Nephron progenitor cell (in vitro differentiated cells): ENCODE measurements at regions not wholly inside any gene's neighbourhood (a gene's known extent, or its start where the extent isn't known, plus 50 kb on each side); places are given as distances from the start of the nearest gene placed in this dataset.

Source experiments
- DNase-seq: peaks from one replicate; pipeline ENCODE4 v3.0.0; 2021
- H3K27ac Mint-ChIP-seq: 2 replicates; pipeline ENCODE4 v1.8.0; 2021; ENCODE audit warnings: mild to moderate bottlenecking, moderate library complexity, mixed read lengths
- H3K27me3 Mint-ChIP-seq: 2 replicates; pipeline ENCODE4 v1.8.0; 2021; ENCODE audit warnings: mild to moderate bottlenecking, low read depth, mixed read lengths; ENCODE audit not compliant: poor library complexity
- H3K36me3 Mint-ChIP-seq: 2 replicates; pipeline ENCODE4 v1.8.0; 2021; ENCODE audit warnings: low read depth, mixed read lengths
- H3K4me1 Mint-ChIP-seq: 2 replicates; pipeline ENCODE4 v1.8.0; 2021; ENCODE audit warnings: mixed read lengths
- H3K4me3 Mint-ChIP-seq: 2 replicates; pipeline ENCODE4 v1.8.0; 2021; ENCODE audit warnings: mild to moderate bottlenecking, moderate library complexity, mixed read lengths
- H3K9me3 Mint-ChIP-seq: 2 replicates; pipeline ENCODE4 v1.8.0; 2021; ENCODE audit warnings: mild to moderate bottlenecking, moderate library complexity, mixed read lengths
- CTCF ChIP-seq: fragments of 200-600 bp; sonication (generic); IDR thresholded peaks from 2 replicates; pipeline ENCODE4 v1.5.0; 2021; ENCODE audit warnings: antibody characterized with exemption

GRCh38 chr18:37873416-37873815 lies 307.8 kb upstream of the CELF4 start:
- Mint-ChIP-seq H3K4me1 (no peaks in the 10 kb centered on the region), H3K27me3 (peaks cover 13% of the 10 kb centered on the region)

GRCh38 chr18:37872562-37872961 lies 307.0 kb upstream of the CELF4 start:
- Mint-ChIP-seq H3K9me3 (peaks cover 4% of the 10 kb centered on the region), H3K27ac (no peak overlapping the region), H3K4me1 (no peaks in the 10 kb centered on the region), H3K4me3 (no peak overlapping the region), H3K27me3 (peaks cover 13% of the 10 kb centered on the region), H3K36me3 (no peaks in the 10 kb centered on the region)
- no peak for TF ChIP-seq CTCF
- no peak for DNase-seq

More at GRCh38 chr18:37873416-37873815, 307.8 kb upstream of the CELF4 start:
- Mint-ChIP-seq H3K27ac (no peak overlapping the region), H3K36me3 (no peaks in the 10 kb centered on the region), H3K4me3 (no peak overlapping the region), H3K9me3 (peaks cover 13% of the 10 kb centered on the region)
- DNase-seq, result no peak
- no peak for TF ChIP-seq CTCF

- Mint-ChIP-seq H3K9me3 (no peaks in the 10 kb centered on the region), H3K36me3 (no peaks in the 10 kb centered on the region), H3K27ac (no peak overlapping the region), H3K27me3 (peaks cover 13% of the 10 kb centered on the region), H3K4me3 (no peak overlapping the region), H3K4me1 (no peaks in the 10 kb centered on the region)
- no peak for TF ChIP-seq CTCF
- no peak for DNase-seq
Measured at GRCh38 chr18:37871561-37871960, 306.0 kb upstream of the CELF4 start.

GRCh38 chr18:37869051-37869450 lies 303.5 kb upstream of the CELF4 start:
- H3K27ac Mint-ChIP-seq, result no peak overlapping the region
- peaks cover 2% of the 10 kb centered on the region for H3K4me1 Mint-ChIP-seq
- DNase-seq, result no peak
- TF ChIP-seq CTCF, result no peak
- H3K4me3 Mint-ChIP-seq, result no peak overlapping the region
- peaks cover 13% of the 10 kb centered on the region for H3K27me3 Mint-ChIP-seq
- no peaks in the 10 kb centered on the region for H3K36me3 Mint-ChIP-seq
- no peaks in the 10 kb centered on the region for H3K9me3 Mint-ChIP-seq

GRCh38 chr18:37864122-37864521 lies 298.5 kb upstream of the CELF4 start:
- H3K27ac Mint-ChIP-seq, result no peak overlapping the region

More at GRCh38 chr18:37864122-37864521, 298.5 kb upstream of the CELF4 start:
- H3K9me3 Mint-ChIP-seq, result no peaks in the 10 kb centered on the region
- no peaks in the 10 kb centered on the region for H3K36me3 Mint-ChIP-seq
- peaks cover 3% of the 10 kb centered on the region for H3K27me3 Mint-ChIP-seq
- DNase-seq, result no peak
- H3K4me1 Mint-ChIP-seq, result peaks cover 5% of the 10 kb centered on the region
- no peak overlapping the region for H3K4me3 Mint-ChIP-seq
- TF ChIP-seq CTCF, result no peak
